Ascending aorta (tissue), 2 donors: ENCODE measurements at regions not wholly inside any gene's neighbourhood (a gene's known extent, or its start where the extent isn't known, plus 50 kb on each side); places are given as distances from the start of the nearest gene placed in this dataset.

ENCODE experiments used
- DNase-seq, 2 donors: peaks; one replicate each; pipeline ENCODE4 v3.0.0-alpha.2; 2019; ENCODE audit warnings: low spot score in 2 of 2
- H3K27ac ChIP-seq, 2 donors: fragments of 200-600 bp; sonication (generic); one replicate each; pipeline ENCODE4 v1.5.1; 2016 to 2017; ENCODE audit warnings: mild to moderate bottlenecking in 1 of 2
- H3K27me3 ChIP-seq: fragments of 200-600 bp; sonication (generic); one replicate; pipeline ENCODE4 v1.5.1; 2017
- H3K36me3 ChIP-seq, 2 donors: fragments of 200-600 bp; sonication (generic); one replicate each; pipeline ENCODE4 v1.5.1; 2016
- H3K4me1 ChIP-seq, 2 donors: fragments of 200-600 bp; sonication (generic); one replicate each; pipeline ENCODE4 v1.5.1; 2016 to 2017; ENCODE audit warnings: mild to moderate bottlenecking in 1 of 2
- H3K4me3 ChIP-seq, 2 donors: fragments of 200-600 bp; sonication (generic); one replicate each; pipeline ENCODE4 v1.5.1; 2016 to 2017; ENCODE audit warnings: mild to moderate bottlenecking in 1 of 2
- H3K9me3 ChIP-seq, 2 donors: fragments of 200-600 bp; sonication (generic); one replicate each; pipeline ENCODE4 v1.5.1; 2016
- CTCF ChIP-seq, 3 experiments: fragments of 200-600 bp in 2 of 3; fragments of 450-650 bp in 1 of 3; sonication (generic) in 2 of 3; IDR thresholded peaks; one replicate each; pipeline ENCODE4 v1.5.1; 2016 to 2019; ENCODE audit warnings: antibody characterized with exemption in 3 of 3, mild to moderate bottlenecking in 1 of 3, moderate library complexity in 1 of 3
- intact Hi-C: fragments of 100-400 bp; cut with DNase I; formaldehyde crosslinking; loops from one replicate; pipeline ENCODE4 v1.15.1; 2023

GRCh38 chr4:137029026-137029425 is 503.3 kb downstream of the PCDH18 start:
- H3K4me1 ChIP-seq: no peaks in the 10 kb centered on the region
- no peak for TF ChIP-seq CTCF (IDR thresholded peaks at IDR 0.05)
- H3K27ac ChIP-seq: no peak overlapping the region
- DNase-seq: no peak
- H3K9me3 ChIP-seq: no peaks in the 10 kb centered on the region
- H3K4me3 ChIP-seq: no peak overlapping the region
- H3K27me3 ChIP-seq: no peaks in the 10 kb centered on the region
- H3K36me3 ChIP-seq: no peaks in the 10 kb centered on the region
- intact Hi-C loops: no loop called here

- no peaks in the 10 kb centered on the region for H3K27me3 ChIP-seq
- TF ChIP-seq CTCF (IDR thresholded peaks at IDR 0.05): no peak
Observed at GRCh38 chr4:137025484-137026059, 506.7 kb downstream of the PCDH18 start.

GRCh38 chr4:137015426-137016409 is 516.6 kb downstream of the PCDH18 start:
- no peak for TF ChIP-seq CTCF (IDR thresholded peaks at IDR 0.05)
- Histone ChIP-seq H3K36me3 (no peaks in the 10 kb centered on the region), H3K27me3 (no peaks in the 10 kb centered on the region), H3K4me3 (no peak overlapping the region), H3K27ac (no peak overlapping the region), H3K4me1 (no peaks in the 10 kb centered on the region), H3K9me3 (no peaks in the 10 kb centered on the region)
- no peak for DNase-seq
- intact Hi-C loops: no loop called here

More at GRCh38 chr4:137025484-137026059, 506.7 kb downstream of the PCDH18 start:
- intact Hi-C loops: no loop called here
- Histone ChIP-seq H3K9me3 (no peaks in the 10 kb centered on the region), H3K36me3 (no peaks in the 10 kb centered on the region), H3K27ac (no peak overlapping the region), H3K4me3 (no peak overlapping the region), H3K4me1 (no peaks in the 10 kb centered on the region)
- no peak for DNase-seq

- DNase-seq: no peak
- H3K36me3 ChIP-seq: no peaks in the 10 kb centered on the region
- no peak overlapping the region for H3K4me3 ChIP-seq
- intact Hi-C loops: no loop called here
- no peak for TF ChIP-seq CTCF (IDR thresholded peaks at IDR 0.05)
- no peaks in the 10 kb centered on the region for H3K27me3 ChIP-seq
- H3K9me3 ChIP-seq: no peaks in the 10 kb centered on the region
- H3K4me1 ChIP-seq: no peaks in the 10 kb centered on the region
- H3K27ac ChIP-seq: no peak overlapping the region
Observed at GRCh38 chr4:137000432-137000831, 531.9 kb downstream of the PCDH18 start.

GRCh38 chr4:136992032-136992431 is 540.3 kb downstream of the PCDH18 start:
- DNase-seq: no peak
- no peaks in the 10 kb centered on the region for H3K36me3 ChIP-seq
- H3K27ac ChIP-seq: no peak overlapping the region
- H3K4me1 ChIP-seq: no peaks in the 10 kb centered on the region
- TF ChIP-seq CTCF (IDR thresholded peaks at IDR 0.05): no peak
- H3K27me3 ChIP-seq: no peaks in the 10 kb centered on the region
- no peaks in the 10 kb centered on the region for H3K9me3 ChIP-seq
- intact Hi-C loops: no loop called here
- no peak overlapping the region for H3K4me3 ChIP-seq
